HCT116 (cell line): ENCODE measurements at regions not wholly inside any gene's neighbourhood (a gene's known extent, or its start where the extent isn't known, plus 50 kb on each side); places are given as distances from the start of the nearest gene placed in this dataset.

ENCODE experiments used
- CBX3 ChIP-seq: IDR thresholded peaks from 2 replicates; pipeline ENCODE4 v1.6.1; 2012; ENCODE audit warnings: low read depth
- CEBPB ChIP-seq: IDR thresholded peaks from 2 replicates; pipeline ENCODE4 v1.6.1; 2012; ENCODE audit warnings: low read depth
- EZH2 ChIP-seq: fragments of 200-600 bp; sonication (generic); IDR thresholded peaks from 2 replicates; pipeline ENCODE4 v1.6.1; 2017; ENCODE audit warnings: antibody characterized with exemption, mixed run types
- EZH2phosphoT487 ChIP-seq: fragments of 200-600 bp; IDR thresholded peaks from 2 replicates; pipeline ENCODE4 v1.6.1; 2018; ENCODE audit warnings: antibody characterized with exemption, borderline replicate concordance
- JUND ChIP-seq: IDR thresholded peaks from 2 replicates; pipeline ENCODE4 v1.6.1; 2012
- POLR2A ChIP-seq: IDR thresholded peaks from 2 replicates; pipeline ENCODE4 v1.7.0; 2011; ENCODE audit warnings: borderline replicate concordance; ENCODE audit not compliant: insufficient read depth, insufficient read length; ENCODE audit errors: extremely low read depth
- POLR2AphosphoS5 ChIP-seq: IDR thresholded peaks from 2 replicates; pipeline ENCODE4 v1.6.1; 2011; ENCODE audit warnings: mild to moderate bottlenecking, low read depth, low read length, moderate library complexity
- RAD21 ChIP-seq: IDR thresholded peaks from 2 replicates; pipeline ENCODE4 v1.6.1; 2012; ENCODE audit warnings: low read depth, mild to moderate bottlenecking
- SP1 ChIP-seq: IDR thresholded peaks from 2 replicates; pipeline ENCODE4 v1.6.1; 2012; ENCODE audit warnings: low read depth
- SRF ChIP-seq: IDR thresholded peaks from 2 replicates; pipeline ENCODE4 v1.6.1; 2012; ENCODE audit warnings: low read depth
- ZFX ChIP-seq: fragments of 450-650 bp; IDR thresholded peaks from 2 replicates; pipeline ENCODE4 v1.6.1; 2017
- TF ChIP-seq, protein P1 (sequence below), 3 experiments: fragments of 200-600 bp in 1 of 3; sonication (generic) in 1 of 3; IDR thresholded peaks in 2 of 3; conservative IDR thresholded peaks in 1 of 3; 2 replicates each; pipeline ENCODE4 v1.5.1; 2012 to 2017; ENCODE audit warnings: low read depth in 2 of 3, low read length in 2 of 3, antibody characterized with exemption in 1 of 3, borderline replicate concordance in 1 of 3, control low read depth in 1 of 3, mild to moderate bottlenecking in 1 of 3, mixed read lengths in 1 of 3, mixed run types in 1 of 3, moderate library complexity in 1 of 3; ENCODE audit not compliant: insufficient read depth in 1 of 3
- TF ChIP-seq, protein P2 (sequence below): IDR thresholded peaks from 2 replicates; pipeline ENCODE4 v1.6.1; 2012

DNA sequence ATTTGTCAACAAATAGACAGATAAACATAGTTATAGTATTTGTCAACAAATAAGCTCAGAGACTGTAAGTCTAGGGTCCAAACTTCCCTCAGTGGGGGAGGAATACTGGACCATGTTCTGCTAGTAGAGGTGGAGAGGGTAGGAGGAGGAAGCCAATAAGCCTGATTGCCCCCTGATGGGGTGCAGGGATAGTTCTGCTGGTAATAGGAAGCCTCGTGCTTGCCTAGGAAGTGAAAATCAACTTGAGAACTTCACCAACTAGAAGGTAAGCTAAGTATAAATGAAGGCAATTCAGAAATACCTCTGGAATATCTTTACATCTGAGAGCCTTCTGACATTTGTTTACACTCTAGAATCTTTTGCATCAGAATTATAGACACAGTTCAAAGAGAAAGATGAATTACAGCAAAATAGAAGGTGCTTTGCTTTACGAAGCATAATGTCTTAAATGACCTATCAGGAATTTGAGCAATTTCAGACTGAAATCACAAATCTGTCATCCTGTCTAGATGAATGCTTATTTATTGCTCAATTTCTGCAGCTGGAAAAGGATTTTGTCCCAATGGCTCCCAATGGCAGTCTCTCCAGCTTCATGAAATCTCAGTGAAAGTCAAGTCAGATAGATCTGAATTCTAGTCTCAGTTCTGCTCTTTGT is 225.6 kb upstream of the TBC1D5 start:
- TF ChIP-seq EZH2phosphoT487 (no peak), CBX3 (no peak), JUND (no peak), ZFX (no peak), EZH2 (no peak), POLR2AphosphoS5 (no peak), CEBPB (no peak), SP1 (no peak), RAD21 (no peak), POLR2A (no peak), SRF (no peak)
- TF ChIP-seq, protein P1, sequence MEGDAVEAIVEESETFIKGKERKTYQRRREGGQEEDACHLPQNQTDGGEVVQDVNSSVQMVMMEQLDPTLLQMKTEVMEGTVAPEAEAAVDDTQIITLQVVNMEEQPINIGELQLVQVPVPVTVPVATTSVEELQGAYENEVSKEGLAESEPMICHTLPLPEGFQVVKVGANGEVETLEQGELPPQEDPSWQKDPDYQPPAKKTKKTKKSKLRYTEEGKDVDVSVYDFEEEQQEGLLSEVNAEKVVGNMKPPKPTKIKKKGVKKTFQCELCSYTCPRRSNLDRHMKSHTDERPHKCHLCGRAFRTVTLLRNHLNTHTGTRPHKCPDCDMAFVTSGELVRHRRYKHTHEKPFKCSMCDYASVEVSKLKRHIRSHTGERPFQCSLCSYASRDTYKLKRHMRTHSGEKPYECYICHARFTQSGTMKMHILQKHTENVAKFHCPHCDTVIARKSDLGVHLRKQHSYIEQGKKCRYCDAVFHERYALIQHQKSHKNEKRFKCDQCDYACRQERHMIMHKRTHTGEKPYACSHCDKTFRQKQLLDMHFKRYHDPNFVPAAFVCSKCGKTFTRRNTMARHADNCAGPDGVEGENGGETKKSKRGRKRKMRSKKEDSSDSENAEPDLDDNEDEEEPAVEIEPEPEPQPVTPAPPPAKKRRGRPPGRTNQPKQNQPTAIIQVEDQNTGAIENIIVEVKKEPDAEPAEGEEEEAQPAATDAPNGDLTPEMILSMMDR (IDR thresholded peaks at IDR 0.05 in 2 of 3, conservative IDR thresholded peaks at IDR 0.05 in 1 of 3; ENCODE audit: borderline replicate concordance in 1 of 3, insufficient read depth in 1 of 3, low read depth in 2 of 3, low read length in 2 of 3): no peak
- TF ChIP-seq, protein P2, sequence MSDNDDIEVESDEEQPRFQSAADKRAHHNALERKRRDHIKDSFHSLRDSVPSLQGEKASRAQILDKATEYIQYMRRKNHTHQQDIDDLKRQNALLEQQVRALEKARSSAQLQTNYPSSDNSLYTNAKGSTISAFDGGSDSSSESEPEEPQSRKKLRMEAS: no peak
